OCI-LY1 (cell line): ENCODE measurements at regions not wholly inside any gene's neighbourhood (a gene's known extent, or its start where the extent isn't known, plus 50 kb on each side); places are given as distances from the start of the nearest gene placed in this dataset.

Source experiments
- H2AFZ ChIP-seq: fragments of 200-600 bp; sonication (generic), shearing (Covaris generic); 2 replicates; pipeline ENCODE4 v1.6.0; 2014; ENCODE audit warnings: antibody characterized with exemption, mild to moderate bottlenecking, low read length
- H3F3A ChIP-seq: fragments of 200-600 bp; sonication (generic), shearing (Covaris generic); 2 replicates; pipeline ENCODE4 v1.6.0; 2014; ENCODE audit warnings: mild to moderate bottlenecking, antibody characterized with exemption, low read length, moderate library complexity; ENCODE audit not compliant: insufficient read depth
- H3K27ac ChIP-seq: fragments of 200-600 bp; sonication (generic); 2 replicates; pipeline ENCODE4 v1.5.1; 2014; ENCODE audit warnings: low read length, mixed run types, mild to moderate bottlenecking, low read depth; ENCODE audit not compliant: poor library complexity, severe bottlenecking
- H3K27me3 ChIP-seq: fragments of 200-600 bp; sonication (generic); 2 replicates; pipeline ENCODE4 v1.6.0; 2014; ENCODE audit warnings: antibody characterized with exemption, mild to moderate bottlenecking, low read length, moderate library complexity; ENCODE audit not compliant: insufficient read depth
- H3K36me3 ChIP-seq: fragments of 200-600 bp; sonication (generic); 2 replicates; pipeline ENCODE4 v1.6.1; 2014; ENCODE audit warnings: mild to moderate bottlenecking, antibody characterized with exemption, low read length, moderate library complexity, mixed read lengths; ENCODE audit not compliant: insufficient read depth
- H3K4me1 ChIP-seq: fragments of 200-600 bp; sonication (generic); 2 replicates; pipeline ENCODE4 v1.5.1; 2014; ENCODE audit warnings: mild to moderate bottlenecking, low read length, moderate library complexity; ENCODE audit not compliant: insufficient read depth, severe bottlenecking
- H3K4me2 ChIP-seq: fragments of 200-600 bp; sonication (generic), shearing (Covaris generic); 2 replicates; pipeline ENCODE4 v1.6.1; 2014; ENCODE audit warnings: low read length
- H3K4me3 ChIP-seq: fragments of 200-600 bp; sonication (generic); 2 replicates; pipeline ENCODE4 v1.5.1; 2014; ENCODE audit warnings: low read length, low read depth, mild to moderate bottlenecking, mixed read lengths; ENCODE audit not compliant: poor library complexity, severe bottlenecking
- H3K79me2 ChIP-seq: fragments of 200-600 bp; shearing (Covaris generic); 2 replicates; pipeline ENCODE4 v1.6.1; 2016; ENCODE audit warnings: mixed run types, low read length, mixed read lengths; ENCODE audit not compliant: insufficient read depth
- H3K9ac ChIP-seq: fragments of 200-600 bp; sonication (generic), shearing (Covaris generic); 2 replicates; pipeline ENCODE4 v1.6.1; 2014; ENCODE audit warnings: mild to moderate bottlenecking, low read length, mixed read lengths
- H3K9me2 ChIP-seq: fragments of 200-600 bp; sonication (generic), shearing (Covaris generic); 2 replicates; pipeline ENCODE4 v1.6.1; 2014; ENCODE audit warnings: low read depth, mild to moderate bottlenecking, low read length, mixed read lengths
- H3K9me3 ChIP-seq: fragments of 200-600 bp; shearing (Covaris generic); 2 replicates; pipeline ENCODE4 v1.6.1; 2014; ENCODE audit warnings: low read length, mixed read lengths
- H4K20me1 ChIP-seq: fragments of 200-600 bp; sonication (generic), shearing (Covaris generic); 2 replicates; pipeline ENCODE4 v1.6.0; 2016; ENCODE audit warnings: mild to moderate bottlenecking, low read length; ENCODE audit not compliant: insufficient read depth
- CTCF ChIP-seq: fragments of 200-600 bp; sonication (generic), shearing (Covaris generic); IDR thresholded peaks from 2 replicates; pipeline ENCODE4 v1.5.1; 2017; ENCODE audit warnings: mild to moderate bottlenecking, antibody characterized with exemption, low read length, moderate library complexity, mixed read lengths
- EZH2 ChIP-seq: fragments of 200-600 bp; sonication (generic), shearing (Covaris generic); IDR thresholded peaks from 2 replicates; pipeline ENCODE4 v1.8.0; 2017; ENCODE audit warnings: borderline replicate concordance, mixed run types, mild to moderate bottlenecking, antibody characterized with exemption, low read length, moderate library complexity, mixed read lengths

DNA sequence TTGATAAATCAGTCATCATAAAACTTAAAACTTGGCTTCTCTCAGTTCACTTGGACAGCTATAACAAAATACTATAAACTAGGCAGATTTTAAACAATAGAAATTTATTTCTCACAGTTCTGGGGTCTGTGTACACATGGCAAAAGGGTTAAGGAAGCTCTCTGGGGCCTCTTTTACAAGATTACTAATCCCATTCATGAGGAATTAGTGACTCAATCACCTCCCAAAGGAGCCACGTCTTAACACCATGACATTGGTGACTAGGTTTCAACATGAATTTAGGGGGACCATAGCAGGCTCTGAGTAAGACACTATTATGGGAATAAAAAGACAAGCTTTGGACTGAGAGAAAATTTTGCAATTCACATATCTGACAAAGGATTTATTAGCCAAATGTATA is 436.5 kb downstream of the PDZRN4 start:
- Histone ChIP-seq H4K20me1 (no peaks in the 10 kb centered on the region), H3K9ac (no peak overlapping the region), H3K4me3 (no peak overlapping the region), H3K9me3 (no peaks in the 10 kb centered on the region), H2AFZ (no peak overlapping the region), H3K27ac (no peak overlapping the region), H3K4me2 (no peak overlapping the region), H3K4me1 (peaks cover 4% of the 10 kb centered on the region), H3K9me2 (no peaks in the 10 kb centered on the region), H3F3A (no peaks in the 10 kb centered on the region), H3K27me3 (no peaks in the 10 kb centered on the region), H3K36me3 (no peaks in the 10 kb centered on the region), H3K79me2 (no peaks in the 10 kb centered on the region)
- TF ChIP-seq EZH2 (no peak), CTCF (no peak)
